ENCODE measurements at regions not wholly inside any gene's neighbourhood (a gene's known extent, or its start where the extent isn't known, plus 50 kb on each side); places are given as distances from the start of the nearest gene placed in this dataset.

- no peak for DNase-seq (ENCODE audit: low read depth, low spot score)
Observed at GRCh38 chr13:73222627-73223305, 164.0 kb downstream of the KLF5 start.

GRCh38 chr13:73220966-73221720 is 162.3 kb downstream of the KLF5 start:
- DNase-seq (ENCODE audit: low read depth, low spot score), result no peak

GRCh38 chr13:73218181-73218580 is 159.4 kb downstream of the KLF5 start:
- DNase-seq (ENCODE audit: low read depth, low spot score), result no peak

GRCh38 chr13:73216381-73216831 is 157.6 kb downstream of the KLF5 start:
- no peak for DNase-seq (ENCODE audit: low read depth, low spot score)

GRCh38 chr13:73215823-73216222 is 157.0 kb downstream of the KLF5 start:
- DNase-seq (ENCODE audit: low read depth, low spot score), result no peak

- DNase-seq (ENCODE audit: low read depth, low spot score), result no peak
Observed at GRCh38 chr13:73212482-73212881, 153.7 kb downstream of the KLF5 start.

- DNase-seq (ENCODE audit: low read depth, low spot score), result no peak
Observed at GRCh38 chr13:73210218-73210883, 151.5 kb downstream of the KLF5 start.

- no peak for DNase-seq (ENCODE audit: low read depth, low spot score)
Observed at GRCh38 chr13:73204952-73205351, 146.1 kb downstream of the KLF5 start.

GRCh38 chr13:73201626-73202025 is 142.8 kb downstream of the KLF5 start:
- DNase-seq (ENCODE audit: low read depth, low spot score), result no peak

GRCh38 chr13:73198991-73199411 is 140.2 kb downstream of the KLF5 start:
- DNase-seq (ENCODE audit: low read depth, low spot score), result no peak

GRCh38 chr13:73195091-73195490 is 136.3 kb downstream of the KLF5 start:
- DNase-seq (ENCODE audit: low read depth, low spot score), result no peak

- DNase-seq (ENCODE audit: low read depth, low spot score), result no peak
Observed at GRCh38 chr13:73194310-73194709, 135.5 kb downstream of the KLF5 start.

- no peak for DNase-seq (ENCODE audit: low read depth, low spot score)
Observed at GRCh38 chr13:73193554-73193953, 134.7 kb downstream of the KLF5 start.

GRCh38 chr13:73190477-73190876 is 131.7 kb downstream of the KLF5 start:
- DNase-seq (ENCODE audit: low read depth, low spot score), result no peak

- no peak for DNase-seq (ENCODE audit: low read depth, low spot score)
Observed at GRCh38 chr13:73189776-73190175, 131.0 kb downstream of the KLF5 start.

GRCh38 chr13:73189362-73189761 is 130.6 kb downstream of the KLF5 start:
- DNase-seq (ENCODE audit: low read depth, low spot score), result no peak

- no peak for DNase-seq (ENCODE audit: low read depth, low spot score)
Observed at GRCh38 chr13:73187106-73187505, 128.3 kb downstream of the KLF5 start.

- no peak for DNase-seq (ENCODE audit: low read depth, low spot score)
Observed at GRCh38 chr13:73179650-73180274, 121.0 kb downstream of the KLF5 start.

- DNase-seq (ENCODE audit: low read depth, low spot score), result no peak
Observed at GRCh38 chr13:73177916-73178565, 119.2 kb downstream of the KLF5 start.

- DNase-seq (ENCODE audit: low read depth, low spot score), result no peak
Observed at GRCh38 chr13:73177017-73177416, 118.2 kb downstream of the KLF5 start.

GRCh38 chr13:73174521-73175010 is 115.8 kb downstream of the KLF5 start:
- no peak for DNase-seq (ENCODE audit: low read depth, low spot score)
